Mesenchymal stem cell (in vitro differentiated cells and primary cell): ENCODE measurements at regions not wholly inside any gene's neighbourhood (a gene's known extent, or its start where the extent isn't known, plus 50 kb on each side); places are given as distances from the start of the nearest gene placed in this dataset.

Source experiments
- DNase-seq: peaks from one replicate; pipeline ENCODE4 v3.0.0-alpha.2; 2013
- H2AFZ ChIP-seq: one replicate; pipeline ENCODE4 v1.6.1; 2013; ENCODE audit warnings: low read depth, mild to moderate bottlenecking, control low read depth, inconsistent platforms, low read length, moderate library complexity
- H2AK5ac ChIP-seq: 2 replicates; pipeline ENCODE4 v1.6.1; 2013; ENCODE audit warnings: low read length, moderate library complexity, mild to moderate bottlenecking, inconsistent platforms; ENCODE audit not compliant: severe bottlenecking
- H2BK120ac ChIP-seq: one replicate; pipeline ENCODE4 v1.6.1; 2013; ENCODE audit warnings: low read depth, mild to moderate bottlenecking, inconsistent platforms, low read length, moderate library complexity
- H2BK12ac ChIP-seq, 2 experiments: one replicate each; pipeline ENCODE4 v1.6.1; 2013; ENCODE audit warnings: inconsistent platforms in 2 of 2, low read length in 2 of 2, mild to moderate bottlenecking in 2 of 2, moderate library complexity in 2 of 2, control low read depth in 1 of 2
- H2BK15ac ChIP-seq: one replicate; pipeline ENCODE4 v1.6.1; 2013; ENCODE audit warnings: mild to moderate bottlenecking, low read depth, inconsistent platforms; ENCODE audit not compliant: poor library complexity, severe bottlenecking
- H2BK5ac ChIP-seq: 2 replicates; pipeline ENCODE4 v1.6.1; 2013; ENCODE audit warnings: low read depth, mild to moderate bottlenecking, low read length, control low read depth, inconsistent platforms; ENCODE audit not compliant: poor library complexity, severe bottlenecking
- H3K14ac ChIP-seq, 2 experiments: one replicate each; pipeline ENCODE4 v1.6.1; 2013; ENCODE audit warnings: inconsistent platforms in 2 of 2, low read length in 2 of 2, control low read depth in 1 of 2, mild to moderate bottlenecking in 1 of 2, moderate library complexity in 1 of 2
- H3K18ac ChIP-seq, 2 experiments: one replicate each; pipeline ENCODE4 v1.6.1; 2013; ENCODE audit warnings: inconsistent platforms in 2 of 2, low read length in 2 of 2, control low read depth in 1 of 2, low read depth in 1 of 2, mild to moderate bottlenecking in 1 of 2
- H3K23ac ChIP-seq, 2 experiments: one replicate each; pipeline ENCODE4 v1.6.1; 2013; ENCODE audit warnings: inconsistent platforms in 2 of 2, low read length in 2 of 2, mild to moderate bottlenecking in 2 of 2, moderate library complexity in 2 of 2, control low read depth in 1 of 2
- H3K27ac ChIP-seq: 2 replicates; pipeline ENCODE4 v1.5.1; 2013; ENCODE audit warnings: mild to moderate bottlenecking, moderate library complexity, low read length, control low read depth, inconsistent platforms; ENCODE audit not compliant: poor library complexity, severe bottlenecking
- H3K27me3 ChIP-seq, 2 experiments: 2 replicates each; pipeline versions ENCODE4 v1.6.1 to v1.7.0; 2013; ENCODE audit warnings: low read length in 2 of 2, mild to moderate bottlenecking in 2 of 2, moderate library complexity in 2 of 2, control low read depth in 1 of 2, inconsistent platforms in 1 of 2; ENCODE audit not compliant: control insufficient read depth in 1 of 2, insufficient read depth in 1 of 2
- H3K36me3 ChIP-seq, 2 experiments: 2 replicates each; pipeline versions ENCODE4 v1.6.1 to v1.7.0; 2013; ENCODE audit warnings: low read length in 2 of 2, control low read depth in 1 of 2, inconsistent platforms in 1 of 2, low read depth in 1 of 2, mild to moderate bottlenecking in 1 of 2; ENCODE audit not compliant: insufficient read depth in 2 of 2, control insufficient read depth in 1 of 2
- H3K4ac ChIP-seq, 2 experiments: one replicate each; pipeline ENCODE4 v1.6.1; 2013; ENCODE audit warnings: inconsistent platforms in 2 of 2, low read length in 2 of 2, mild to moderate bottlenecking in 2 of 2, moderate library complexity in 2 of 2, control low read depth in 1 of 2, low read depth in 1 of 2
- H3K4me1 ChIP-seq: 2 replicates; pipeline ENCODE4 v1.6.1; 2013; ENCODE audit warnings: low read depth, low read length, control low read depth; ENCODE audit not compliant: control insufficient read depth, insufficient read depth
- H3K4me2 ChIP-seq: 2 replicates; pipeline ENCODE4 v1.6.1; 2013; ENCODE audit warnings: low read length, mild to moderate bottlenecking, inconsistent platforms; ENCODE audit not compliant: poor library complexity, severe bottlenecking
- H3K4me3 ChIP-seq, 2 experiments: 2 replicates each; pipeline versions ENCODE4 v1.5.1 to v1.7.0; 2013; ENCODE audit warnings: low read length in 2 of 2, mild to moderate bottlenecking in 2 of 2, control low read depth in 1 of 2, low read depth in 1 of 2; ENCODE audit not compliant: insufficient read depth in 1 of 2
- H3K79me1 ChIP-seq: replicated peaks from 2 replicates; pipeline ENCODE4 v1.6.1; 2013; ENCODE audit warnings: mild to moderate bottlenecking, control low read depth, low read length, inconsistent platforms; ENCODE audit not compliant: poor library complexity, severe bottlenecking
- H3K9ac ChIP-seq: 2 replicates; pipeline ENCODE4 v1.7.0; 2013; ENCODE audit warnings: mild to moderate bottlenecking, low read length, moderate library complexity
- H3K9me3 ChIP-seq: 2 replicates; pipeline ENCODE4 v1.7.0; 2013; ENCODE audit warnings: mild to moderate bottlenecking, low read length; ENCODE audit not compliant: control insufficient read depth
- H4K8ac ChIP-seq: one replicate; pipeline ENCODE4 v1.6.1; 2013; ENCODE audit warnings: inconsistent platforms, mild to moderate bottlenecking, low read length, moderate library complexity
- H4K91ac ChIP-seq: one replicate; pipeline ENCODE4 v1.6.1; 2013; ENCODE audit warnings: mild to moderate bottlenecking, low read length, inconsistent platforms
- WGBS: methylation state at CpG from one replicate; pipeline ENCODE4 v1.1.7; 2013; ENCODE audit warnings: mixed read lengths; 5-methylcytosine and 5-hydroxymethylcytosine counted together

GRCh38 chr17:55629995-55630394 is 92.7 kb downstream of the TMEM100 start:
- no peak overlapping the region for H2BK15ac ChIP-seq
- no peak overlapping the region for H3K4me3 ChIP-seq
- no peak overlapping the region for H3K27ac ChIP-seq
- no peak overlapping the region for H2BK120ac ChIP-seq
- 77% methylated on average over 7 of the region's 7 CpGs for WGBS
- no peaks in the 10 kb centered on the region for H3K4me1 ChIP-seq
- no peak overlapping the region for H2AK5ac ChIP-seq
- H2BK12ac ChIP-seq: peak overlapping the region in 1 of 2 experiments; percentile 66
- no peak overlapping the region for H2AFZ ChIP-seq
- no peak overlapping the region for H3K14ac ChIP-seq
- H4K91ac ChIP-seq: no peak overlapping the region
- H3K9ac ChIP-seq: no peak overlapping the region
- H4K8ac ChIP-seq: no peak overlapping the region
- peaks cover 0 to 7% of the 10 kb centered on the region in 2 experiments for H3K27me3 ChIP-seq
- no peak overlapping the region for H3K23ac ChIP-seq
- no peaks in the 10 kb centered on the region for H3K79me1 ChIP-seq
- H3K4me2 ChIP-seq: no peak overlapping the region
- no peak for DNase-seq
- no peaks in the 10 kb centered on the region for H3K9me3 ChIP-seq
- H3K36me3 ChIP-seq: no peaks in the 10 kb centered on the region
- H2BK5ac ChIP-seq: no peak overlapping the region
- H3K18ac ChIP-seq: no peak overlapping the region
- H3K4ac ChIP-seq: no peak overlapping the region

- H3K4me3 ChIP-seq: no peak overlapping the region
- no peak overlapping the region for H3K27ac ChIP-seq
- no peak overlapping the region for H2BK15ac ChIP-seq
- no peaks in the 10 kb centered on the region for H3K4me1 ChIP-seq
- H3K23ac ChIP-seq: no peak overlapping the region
- peak overlapping the region; percentile 67 to 82 for H3K4ac ChIP-seq
- no peaks in the 10 kb centered on the region for H3K9me3 ChIP-seq
- no peaks in the 10 kb centered on the region for H3K79me1 ChIP-seq
- H3K9ac ChIP-seq: peak overlapping the region; percentile 36
- H2AK5ac ChIP-seq: no peak overlapping the region
- no peak overlapping the region for H2BK5ac ChIP-seq
- peak overlapping the region in 1 of 2 experiments; percentile 52 for H3K18ac ChIP-seq
- no peak overlapping the region for H2BK120ac ChIP-seq
- H3K36me3 ChIP-seq: no peaks in the 10 kb centered on the region
- H3K27me3 ChIP-seq: no peaks in the 10 kb centered on the region
- H2BK12ac ChIP-seq: peak overlapping the region; percentile 71 to 87
- H2AFZ ChIP-seq: no peak overlapping the region
- H4K91ac ChIP-seq: no peak overlapping the region
- peak overlapping the region; percentile 75 for H4K8ac ChIP-seq
- no peak for DNase-seq
- H3K4me2 ChIP-seq: no peak overlapping the region
- H3K14ac ChIP-seq: no peak overlapping the region
Measured at GRCh38 chr17:55625521-55625920, 97.1 kb downstream of the TMEM100 start.

GRCh38 chr17:55624772-55625433 is 97.8 kb downstream of the TMEM100 start:
- no peak overlapping the region for H3K27ac ChIP-seq
- H3K36me3 ChIP-seq: no peaks in the 10 kb centered on the region
- H3K9ac ChIP-seq: peak overlapping the region; percentile 36
- no peak overlapping the region for H3K14ac ChIP-seq
- no peak overlapping the region for H2BK15ac ChIP-seq
- H3K4me2 ChIP-seq: no peak overlapping the region
- no CpG with 5 or more reads among the region's 3 CpGs for WGBS
- H3K79me1 ChIP-seq: no peaks in the 10 kb centered on the region
- H3K18ac ChIP-seq: no peak overlapping the region
- H2BK12ac ChIP-seq: peak overlapping the region in 1 of 2 experiments; percentile 21
- H3K4me3 ChIP-seq: peak overlapping the region in 1 of 2 experiments; percentile 29
- no peak overlapping the region for H4K91ac ChIP-seq
- H2AFZ ChIP-seq: no peak overlapping the region
- no peaks in the 10 kb centered on the region for H3K4me1 ChIP-seq
- H3K9me3 ChIP-seq: no peaks in the 10 kb centered on the region
- H2AK5ac ChIP-seq: no peak overlapping the region
- H2BK120ac ChIP-seq: peak overlapping the region; percentile 19
- no peak overlapping the region for H2BK5ac ChIP-seq
- no peaks in the 10 kb centered on the region for H3K27me3 ChIP-seq
- DNase-seq: no peak
- H3K4ac ChIP-seq: peak overlapping the region in 1 of 2 experiments; percentile 54
- no peak overlapping the region for H3K23ac ChIP-seq
- H4K8ac ChIP-seq: no peak overlapping the region

GRCh38 chr17:55622547-55622946 is 100.1 kb downstream of the TMEM100 start:
- H4K8ac ChIP-seq: peak overlapping the region; percentile 69
- H3K79me1 ChIP-seq: no peaks in the 10 kb centered on the region
- no peaks in the 10 kb centered on the region for H3K27me3 ChIP-seq
- H3K4me2 ChIP-seq: no peak overlapping the region
- H4K91ac ChIP-seq: peak overlapping the region; percentile 14
- H3K4me1 ChIP-seq: no peaks in the 10 kb centered on the region
- H3K4ac ChIP-seq: no peak overlapping the region
- DNase-seq: peak; percentile 73
- no peak overlapping the region for H2BK120ac ChIP-seq
- no peak overlapping the region for H2BK15ac ChIP-seq
- no peak overlapping the region for H2AK5ac ChIP-seq
- H3K9ac ChIP-seq: no peak overlapping the region
- H2AFZ ChIP-seq: no peak overlapping the region
- H3K4me3 ChIP-seq: no peak overlapping the region
- peak overlapping the region in 1 of 2 experiments; percentile 3 for H2BK12ac ChIP-seq
- 57% methylated on average over 3 of the region's 3 CpGs for WGBS
- peak overlapping the region in 1 of 2 experiments; percentile 78 for H3K18ac ChIP-seq
- H3K36me3 ChIP-seq: no peaks in the 10 kb centered on the region
- H3K9me3 ChIP-seq: no peaks in the 10 kb centered on the region
- H3K14ac ChIP-seq: peak overlapping the region in 1 of 2 experiments; percentile 2
- H3K23ac ChIP-seq: no peak overlapping the region
- H2BK5ac ChIP-seq: no peak overlapping the region
- H3K27ac ChIP-seq: no peak overlapping the region
